K562 (cell line): ENCODE measurements at regions not wholly inside any gene's neighbourhood (a gene's known extent, or its start where the extent isn't known, plus 50 kb on each side); places are given as distances from the start of the nearest gene placed in this dataset.

ENCODE experiments used
- ATAC-seq: fragments of 200-7000 bp; cut with Tn5 transposase; 3 replicates; pipeline ENCODE4 v1.9.1; 2020; ENCODE audit warnings: moderate library complexity
- BruUV-seq: library from RNA; stranded (reverse); fragments of 400-500 nt; replicated peaks from 2 replicates; lab custom pipeline; 2021; lab: Mats Ljungman, UMichigan
- CTCF ChIA-PET: fragments of 300-600 bp; formaldehyde crosslinking; extraction: SDS; loops from one replicate; lab custom pipeline; 2021; ENCODE audit warnings: low intra/inter-chr PET ratio; lab: Yijun Ruan, JAX
- POLR2A ChIA-PET: fragments of 300-600, 350-650 bp; sonication (Branson Sonifier 250); formaldehyde crosslinking; extraction: SDS; loops from one replicate; lab custom pipeline; 2021; ENCODE audit warnings: antibody characterized with exemption, inconsistent platforms; lab: Yijun Ruan, JAX
- DNase-seq, 4 experiments: peaks; one replicate each; pipeline versions ENCODE4 v3.0.0 to v3.0.0-alpha.2; 2011 to 2018; ENCODE audit warnings: low spot score in 3 of 4, mixed read lengths in 3 of 4; ENCODE audit errors: extremely low read depth in 1 of 4
- FAIRE-seq: peaks from 2 replicates; lab custom pipeline; 2011; peaks lifted over from hg19 to GRCh38; lab: Jason Lieb, UNC
- H2AFZ ChIP-seq: 2 replicates; pipeline ENCODE4 v1.6.0; 2011; ENCODE audit warnings: low read depth, low read length, control low read depth, inconsistent platforms
- H3K27ac ChIP-seq: fragments of 200-600 bp; 3 replicates; pipeline ENCODE4 v1.8.0; 2011; ENCODE audit warnings: low read depth, mild to moderate bottlenecking, control low read depth, inconsistent platforms, low read length, moderate library complexity, mixed read lengths; ENCODE audit errors: extremely low read depth
- H3K27me3 ChIP-seq, 2 experiments: fragments of 300-600 bp in 1 of 2; 2 replicates in 1 of 2; 3 replicates in 1 of 2; pipeline versions ENCODE4 v1.6.0 to v1.8.0; 2011; ENCODE audit warnings: inconsistent platforms in 2 of 2, low read length in 2 of 2, mild to moderate bottlenecking in 1 of 2, mixed read lengths in 1 of 2, moderate library complexity in 1 of 2; ENCODE audit not compliant: control insufficient read depth in 2 of 2, insufficient read depth in 2 of 2
- H3K36me3 ChIP-seq: fragments of 300-600 bp; 3 replicates; pipeline ENCODE4 v1.8.0; 2011; ENCODE audit warnings: mild to moderate bottlenecking, low read length, inconsistent platforms; ENCODE audit not compliant: control insufficient read depth, insufficient read depth
- H3K4me1 ChIP-seq, 2 experiments: fragments of 200-600 bp in 1 of 2; replicated peaks in 1 of 2; 2 replicates in 1 of 2; 3 replicates in 1 of 2; pipeline versions ENCODE4 v1.5.1 to v1.8.0; 2011; ENCODE audit warnings: inconsistent platforms in 2 of 2, low read length in 2 of 2, mild to moderate bottlenecking in 1 of 2, mixed read lengths in 1 of 2, moderate library complexity in 1 of 2; ENCODE audit not compliant: control insufficient read depth in 2 of 2, insufficient read depth in 2 of 2
- H3K4me2 ChIP-seq: 2 replicates; pipeline ENCODE4 v1.6.1; 2011; ENCODE audit warnings: low read length, control low read depth, inconsistent platforms, mixed read lengths; ENCODE audit not compliant: insufficient read depth
- H3K4me3 ChIP-seq: fragments of 200-600 bp; sonication (generic), shearing (Covaris generic); 2 replicates; pipeline ENCODE4 v1.5.1; 2016; ENCODE audit warnings: control low read depth, inconsistent platforms
- H3K79me2 ChIP-seq: fragments of 200-600 bp; 3 replicates; pipeline ENCODE4 v1.8.0; 2011; ENCODE audit warnings: low read length, inconsistent platforms; ENCODE audit not compliant: control insufficient read depth, insufficient read depth
- H3K9ac ChIP-seq, 2 experiments: 2 replicates each; pipeline versions ENCODE4 v1.6.0 to v1.6.1; 2011; ENCODE audit warnings: low read depth in 2 of 2, low read length in 2 of 2, control low read depth in 1 of 2, inconsistent platforms in 1 of 2, mild to moderate bottlenecking in 1 of 2, mixed read lengths in 1 of 2; ENCODE audit not compliant: insufficient read depth in 1 of 2
- H3K9me1 ChIP-seq: one replicate; pipeline ENCODE4 v1.6.0; 2011; ENCODE audit warnings: inconsistent platforms, mild to moderate bottlenecking, low read length, moderate library complexity; ENCODE audit not compliant: control insufficient read depth, insufficient read depth
- H3K9me3 ChIP-seq: replicated peaks from 2 replicates; pipeline ENCODE4 v1.5.1; 2011; ENCODE audit warnings: low read depth, low read length, inconsistent platforms; ENCODE audit not compliant: control insufficient read depth, insufficient read depth
- H4K20me1 ChIP-seq: replicated peaks from 2 replicates; pipeline ENCODE4 v1.6.1; 2011; ENCODE audit warnings: low read length, inconsistent platforms, mixed read lengths; ENCODE audit not compliant: control insufficient read depth, insufficient read depth
- CTBP1 ChIP-seq: fragments of 450-650 bp; IDR thresholded peaks from 2 replicates; pipeline ENCODE4 v1.6.1; 2016; ENCODE audit warnings: borderline replicate concordance
- MAFG ChIP-seq: fragments of 450-650 bp; conservative IDR thresholded peaks from 2 replicates; pipeline ENCODE4 v1.6.1; 2016; ENCODE audit warnings: missing genetic modification characterization, missing compliant biosample characterization
- MEF2A ChIP-seq: IDR thresholded peaks from 2 replicates; pipeline ENCODE4 v1.6.1; 2011; ENCODE audit warnings: low read depth, mild to moderate bottlenecking, low read length, moderate library complexity; ENCODE audit not compliant: control insufficient read depth
- RNF2 ChIP-seq: sonication (generic); IDR thresholded peaks from 2 replicates; pipeline ENCODE4 v1.6.1; 2016
- SIX5 ChIP-seq, 2 experiments: IDR thresholded peaks; 2 replicates each; pipeline ENCODE4 v1.6.1; 2011; ENCODE audit warnings: low read length in 2 of 2, borderline replicate concordance in 1 of 2, low read depth in 1 of 2, mild to moderate bottlenecking in 1 of 2, moderate library complexity in 1 of 2; ENCODE audit not compliant: insufficient read depth in 1 of 2
- TAF1 ChIP-seq: IDR thresholded peaks from 2 replicates; pipeline ENCODE4 v1.6.1; 2011; ENCODE audit warnings: mild to moderate bottlenecking, low read length, moderate library complexity; ENCODE audit not compliant: insufficient read depth, control insufficient read depth, severe bottlenecking; ENCODE audit errors: extremely low read depth
- TCF7 ChIP-seq: sonication (generic); IDR thresholded peaks from 2 replicates; pipeline ENCODE4 v1.6.1; 2016; ENCODE audit warnings: antibody characterized with exemption, borderline replicate concordance
- WGBS: fragments of 100-300 bp; shearing (Covaris generic); methylation state at CpG from one replicate; pipeline ENCODE4 v1.1.6; 2016; ENCODE audit warnings: low coverage, mixed read lengths; ENCODE audit not compliant: insufficient coverage; ENCODE audit errors: missing lambda C conversion rate; 5-methylcytosine and 5-hydroxymethylcytosine counted together
- in situ Hi-C: fragments of 300-500 bp; cut with MboI; formaldehyde crosslinking; loops from 4 replicates; pipeline ENCODE4 v1.15.0; 2018; ENCODE audit warnings: inconsistent platforms, mixed read lengths
- intact Hi-C: fragments of 100-400 bp; cut with micrococcal nuclease; formaldehyde crosslinking; loops from 2 replicates; pipeline ENCODE4 v1.14.2; 2022

GRCh38 chr6:137638926-137639706, 144.9 kb upstream of the OLIG3 start:
- FAIRE-seq (no peak), DNase-seq (no peak)
- Histone ChIP-seq H3K4me3 (no peak overlapping the region), H3K27ac (no peak overlapping the region), H3K9me1 (no peaks in the 10 kb centered on the region), H3K79me2 (no peaks in the 10 kb centered on the region)
- in situ Hi-C loops (loop anchor here (10.0 to 25.0 kb wide), 2 partner anchors 554 to 802 kb away; no protein-coding TSS in a partner anchor), intact Hi-C loops (no loop called here)
- TF ChIP-seq TCF7 (no peak), CTBP1 (no peak), RNF2 (no peak), MAFG (tag) (no peak), SIX5 (IDR thresholded peaks at IDR 0.05; ENCODE audit: borderline replicate concordance in 1 of 2, insufficient read depth in 1 of 2, low read depth in 1 of 2, low read length in 2 of 2) (no peak), MEF2A (no peak), TAF1 (no peak)
- TF ChIP-seq, all 486 proteins: peak for 0
- Histone ChIP-seq H3K9ac (no peak overlapping the region), H3K9me3 (no peaks in the 10 kb centered on the region), H3K36me3 (no peaks in the 10 kb centered on the region), H2AFZ (no peak overlapping the region), H4K20me1 (no peaks in the 10 kb centered on the region), H3K27me3 (peaks cover 4 to 14% of the 10 kb centered on the region in 2 experiments; a peak in 4 of 5 replicates), H3K4me1 (no peaks in the 10 kb centered on the region), H3K4me2 (no peak overlapping the region)
- 0% methylated on average over 3 of the region's 3 CpGs for WGBS
- no TSS peak for BruUV-seq
- POLR2A ChIA-PET, result no interaction called here
- CTCF ChIA-PET, result interaction anchor here (1.1 to 3.8 kb wide), 2 partner anchors 367 to 545 kb away, joined by 4 to 23 read pairs; no protein-coding TSS in a partner anchor
- no peak for ATAC-seq
